ENCODE measurements at regions not wholly inside any gene's neighbourhood (a gene's known extent, or its start where the extent isn't known, plus 50 kb on each side); places are given as distances from the start of the nearest gene placed in this dataset.

DNA sequence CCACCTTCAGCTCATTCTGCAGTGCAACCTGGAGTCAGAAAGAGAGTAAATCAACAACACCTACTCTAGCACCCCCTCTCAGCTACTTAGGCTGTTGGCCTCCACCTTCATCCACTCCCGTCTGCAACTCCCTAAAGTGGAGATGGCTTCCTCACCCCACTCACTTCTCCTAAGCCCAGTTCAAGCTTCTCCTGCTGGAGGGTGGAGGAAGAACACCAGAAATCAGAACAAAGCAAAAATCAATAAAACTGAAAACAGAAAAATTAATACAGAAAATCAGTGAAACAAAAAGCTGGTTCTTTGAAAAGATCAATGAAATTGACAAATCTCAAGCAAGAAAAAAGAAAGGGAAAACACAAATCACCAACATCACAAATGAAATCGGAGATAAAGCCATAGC lies 191.7 kb downstream of the ANAPC1 start:
- no peak overlapping the region for H3K4ac ChIP-seq (replicated peaks; ENCODE audit: insufficient read length, low read depth, low read length)
- no peak overlapping the region for H4K91ac ChIP-seq (replicated peaks; ENCODE audit: insufficient read length, low read length)
- no peaks in the 10 kb centered on the region for H4K20me1 ChIP-seq (replicated peaks in 1 of 2; ENCODE audit: control insufficient read depth in 1 of 2, insufficient read depth in 2 of 2, low read length in 2 of 2)
- no peaks in the 10 kb centered on the region for H3K27me3 ChIP-seq (replicated peaks in 1 of 4; ENCODE audit: control insufficient read depth in 3 of 4, extremely low read depth in 1 of 4, insufficient read depth in 3 of 4, low read length in 3 of 4)
- H3K79me2 ChIP-seq (ENCODE audit: control insufficient read depth in 1 of 2, insufficient read depth in 2 of 2, low read length in 2 of 2): no peaks in the 10 kb centered on the region
- no peak overlapping the region for H2BK5ac ChIP-seq (ENCODE audit: low read depth, low read length)
- H3K79me1 ChIP-seq (ENCODE audit: low read depth, low read length): no peaks in the 10 kb centered on the region
- FAIRE-seq (no peak), DNase-seq (ENCODE audit: low read depth in 1 of 2, low spot score in 2 of 2) (no peak)
- ChIA-PET POLR2A (ENCODE audit: partially characterized antibody) (no interaction called here), CTCF (ENCODE audit: partially characterized antibody) (interaction anchor here (0.6 to 3.0 kb wide), 6 partner anchors 9 to 622 kb away, joined by 3 to 23 read pairs (median 4); no protein-coding TSS in a partner anchor)
- H3K36me3 ChIP-seq (ENCODE audit: control insufficient read depth in 2 of 4, insufficient read depth in 4 of 4, low read length in 3 of 4): no peaks in the 10 kb centered on the region
- 0 out of 2 replicates have a peak overlapping the region, but pooled peaks have one; percentile 44 for H2AK5ac ChIP-seq (ENCODE audit: low read depth, low read length)
- no peak overlapping the region for H2BK20ac ChIP-seq (ENCODE audit: low read length)
- no peak overlapping the region for H2BK12ac ChIP-seq (ENCODE audit: low read depth, low read length)
- WGBS, 2 experiments (ENCODE audit: extremely low coverage in 1 of 2, insufficient coverage in 1 of 2, insufficient read length in 1 of 2, insufficient replicate concordance in 2 of 2, low coverage in 1 of 2, low lambda C conversion rate in 2 of 2, missing lambda C conversion rate in 1 of 2): 90% methylated on average over 2 of the region's 2 CpGs; no CpG with 5 or more reads in 1 of the 2 experiments
- no peak overlapping the region for H3K18ac ChIP-seq (ENCODE audit: extremely low read depth, low read length)
- H2BK15ac ChIP-seq (ENCODE audit: low read length): no peak overlapping the region
- no peak overlapping the region for H4K8ac ChIP-seq (ENCODE audit: extremely low read depth, insufficient read depth, low read length)
- H3K23ac ChIP-seq (ENCODE audit: insufficient read length): no peak overlapping the region
- H2BK120ac ChIP-seq (replicated peaks; ENCODE audit: low read depth, low read length): no peak overlapping the region
- H3K4me3 ChIP-seq (ENCODE audit: extremely low read depth in 1 of 4, insufficient read depth in 2 of 4, low read depth in 3 of 4, low read length in 4 of 4): no peak overlapping the region
- no peak overlapping the region for H3K56ac ChIP-seq (replicated peaks; ENCODE audit: insufficient read length, low read depth, low read length)
- H3K23me2 ChIP-seq (ENCODE audit: low read depth, low read length): no peaks in the 10 kb centered on the region
- no peak overlapping the region for H2AFZ ChIP-seq (ENCODE audit: low read length)
- H3K9me3 ChIP-seq (ENCODE audit: insufficient read depth in 2 of 2, low read depth in 1 of 2, low read length in 1 of 2): peaks cover 9 to 10% of the 10 kb centered on the region in 2 experiments; a peak in 3 of 4 replicates
- no peak overlapping the region for H3K9ac ChIP-seq (replicated peaks in 1 of 4; ENCODE audit: extremely low read depth in 1 of 4, low read depth in 3 of 4, low read length in 3 of 4)
- H3K4me2 ChIP-seq (ENCODE audit: insufficient read depth in 1 of 2, low read depth in 2 of 2, low read length in 2 of 2): no peak overlapping the region
- H4K5ac ChIP-seq (ENCODE audit: insufficient read length, low read depth, low read length): no peak overlapping the region
- no peak overlapping the region for H3K27ac ChIP-seq (ENCODE audit: low read depth, low read length)
- H3K4me1 ChIP-seq (replicated peaks in 1 of 4; ENCODE audit: control insufficient read depth in 3 of 4, insufficient read depth in 4 of 4, low read length in 3 of 4): no peaks in the 10 kb centered on the region; a peak in 1 of 7 replicates
- no peak overlapping the region for H3K14ac ChIP-seq (ENCODE audit: insufficient read length)

Measured in H1 (cell line).